IMR-90 (cell line): ENCODE measurements at regions not wholly inside any gene's neighbourhood (a gene's known extent, or its start where the extent isn't known, plus 50 kb on each side); places are given as distances from the start of the nearest gene placed in this dataset.

Experiments
- ATAC-seq: fragments of 200-7000 bp; cut with Tn5 transposase; 2 replicates; pipeline ENCODE4 v1.9.1; 2020; ENCODE audit warnings: low read depth, mild to moderate bottlenecking, moderate library complexity
- BruUV-seq: library from RNA; stranded (reverse); fragments of 400-500 nt; replicated peaks from 2 replicates; lab custom pipeline; 2021; lab: Mats Ljungman, UMichigan
- CTCF ChIA-PET: fragments of 300-600 bp; formaldehyde crosslinking; extraction: SDS; loops from one replicate; lab custom pipeline; 2021; ENCODE audit warnings: antibody characterized with exemption; lab: Yijun Ruan, JAX
- POLR2A ChIA-PET: fragments of 300-600 bp; sonication (Branson Sonifier 250); formaldehyde crosslinking; loops from one replicate; lab custom pipeline; 2022; ENCODE audit warnings: antibody characterized with exemption; ENCODE audit not compliant: unreplicated experiment; lab: Charles Lee
- DNase-seq: peaks from one replicate; pipeline ENCODE4 v3.0.0; 2013
- H2AFZ ChIP-seq: replicated peaks from 2 replicates; pipeline ENCODE3; 2013; ENCODE audit warnings: low read length, mild to moderate bottlenecking; ENCODE audit not compliant: poor library complexity
- H2AK5ac ChIP-seq: 2 replicates; pipeline ENCODE4 v1.6.1; 2013; ENCODE audit warnings: low read depth, low read length, inconsistent platforms
- H2AK9ac ChIP-seq: replicated peaks from 2 replicates; pipeline ENCODE3; 2013; ENCODE audit warnings: mild to moderate bottlenecking, low read depth, low read length, moderate library complexity; ENCODE audit not compliant: poor library complexity
- H2BK120ac ChIP-seq: 2 replicates; pipeline ENCODE4 v1.6.1; 2013; ENCODE audit warnings: low read depth, low read length, inconsistent platforms
- H2BK15ac ChIP-seq: 3 replicates; pipeline ENCODE4 v1.6.1; 2013; ENCODE audit warnings: low read depth, low read length, inconsistent platforms
- H2BK20ac ChIP-seq: 2 replicates; pipeline ENCODE4 v1.6.1; 2013; ENCODE audit warnings: low read depth, mild to moderate bottlenecking, inconsistent platforms, low read length, moderate library complexity
- H2BK5ac ChIP-seq: 2 replicates; pipeline ENCODE4 v1.6.1; 2013; ENCODE audit warnings: mild to moderate bottlenecking, low read depth, low read length, inconsistent platforms; ENCODE audit not compliant: poor library complexity, severe bottlenecking
- H3K14ac ChIP-seq: replicated peaks from 2 replicates; pipeline ENCODE4 v1.6.1; 2013; ENCODE audit warnings: low read depth, low read length, inconsistent platforms
- H3K18ac ChIP-seq: 2 replicates; pipeline ENCODE4 v1.6.1; 2013; ENCODE audit warnings: low read depth, low read length, control low read depth
- H3K23ac ChIP-seq: 2 replicates; pipeline ENCODE4 v1.6.1; 2013; ENCODE audit warnings: low read depth, low read length, inconsistent platforms
- H3K27ac ChIP-seq: 2 replicates; pipeline ENCODE4 v1.5.1; 2013; ENCODE audit warnings: mild to moderate bottlenecking, control low read depth, low read length; ENCODE audit not compliant: insufficient read depth
- H3K27me3 ChIP-seq: 2 replicates; pipeline ENCODE4 v1.6.1; 2013; ENCODE audit warnings: low read length; ENCODE audit not compliant: control insufficient read depth, insufficient read depth
- H3K36me3 ChIP-seq: 2 replicates; pipeline ENCODE4 v1.6.1; 2013; ENCODE audit warnings: low read length, mixed read lengths; ENCODE audit not compliant: control insufficient read depth, insufficient read depth
- H3K4ac ChIP-seq: 2 replicates; pipeline ENCODE4 v1.6.1; 2013; ENCODE audit warnings: low read depth, low read length, inconsistent platforms
- H3K4me1 ChIP-seq: 2 replicates; pipeline ENCODE4 v1.6.1; 2013; ENCODE audit warnings: low read length, mixed read lengths; ENCODE audit not compliant: control insufficient read depth, insufficient read depth
- H3K4me2 ChIP-seq: 2 replicates; pipeline ENCODE4 v1.6.1; 2013; ENCODE audit warnings: low read depth, mild to moderate bottlenecking, control low read depth, low read length, moderate library complexity
- H3K4me3 ChIP-seq: 2 replicates; pipeline ENCODE4 v1.5.1; 2013; ENCODE audit warnings: low read depth, mild to moderate bottlenecking, control low read depth, low read length, moderate library complexity; ENCODE audit not compliant: insufficient read depth
- H3K56ac ChIP-seq: 2 replicates; pipeline ENCODE4 v1.6.1; 2013; ENCODE audit warnings: low read length, inconsistent platforms; ENCODE audit not compliant: insufficient read depth; ENCODE audit errors: extremely low read depth
- H3K79me1 ChIP-seq, 2 experiments: 2 replicates each; pipeline ENCODE4 v1.6.1; 2013; ENCODE audit warnings: low read length in 2 of 2, inconsistent platforms in 1 of 2, low read depth in 1 of 2
- H3K9ac ChIP-seq: 2 replicates; pipeline ENCODE4 v1.6.1; 2013; ENCODE audit warnings: low read depth, low read length, control low read depth
- H3K9me1 ChIP-seq: 2 replicates; pipeline ENCODE4 v1.6.1; 2013; ENCODE audit warnings: low read length, inconsistent platforms; ENCODE audit not compliant: insufficient read depth
- H3K9me3 ChIP-seq: 2 replicates; pipeline ENCODE4 v1.6.1; 2013; ENCODE audit warnings: low read length; ENCODE audit not compliant: control insufficient read depth, insufficient read depth
- H4K20me1 ChIP-seq: 2 replicates; pipeline ENCODE4 v1.6.1; 2013; ENCODE audit warnings: low read length, inconsistent platforms; ENCODE audit not compliant: insufficient read depth
- H4K5ac ChIP-seq: 2 replicates; pipeline ENCODE4 v1.6.1; 2013; ENCODE audit warnings: mild to moderate bottlenecking, low read depth, low read length, control low read depth
- H4K8ac ChIP-seq, 2 experiments: 2 replicates each; pipeline ENCODE4 v1.6.1; 2013; ENCODE audit warnings: low read depth in 2 of 2, low read length in 2 of 2, control low read depth in 1 of 2, inconsistent platforms in 1 of 2
- H4K91ac ChIP-seq: 2 replicates; pipeline ENCODE4 v1.6.1; 2013; ENCODE audit warnings: low read depth, low read length, inconsistent platforms; ENCODE audit not compliant: insufficient read depth
- RCOR1 ChIP-seq: IDR thresholded peaks from 2 replicates; pipeline ENCODE4 v1.6.1; 2012; ENCODE audit warnings: mild to moderate bottlenecking, low read length, improper control_type of control experiment; ENCODE audit not compliant: insufficient replicate concordance
- WGBS, 2 experiments: methylation state at CpG; one replicate each; pipeline versions ENCODE4 v1.1.5 to v1.1.7; 2013; ENCODE audit warnings: missing lambda C conversion rate in 2 of 2; ENCODE audit not compliant: insufficient read length in 1 of 2; ENCODE audit errors: extremely low coverage in 2 of 2; 5-methylcytosine and 5-hydroxymethylcytosine counted together
- dilution Hi-C: fragments of 300-500 bp; cut with HindIII; formaldehyde crosslinking; loops from one replicate; pipeline ENCODE4 v1.14.3; 2018; ENCODE audit warnings: low sequenced_read_pairs; ENCODE audit not compliant: unreplicated experiment
- in situ Hi-C: fragments of 300-500 bp; cut with MboI; formaldehyde crosslinking; loops from 3 replicates; pipeline ENCODE4 v1.14.3; 2019; ENCODE audit warnings: low sequenced_read_pairs, inconsistent platforms, mixed read lengths
- intact Hi-C: fragments of 100-400 bp; cut with micrococcal nuclease; formaldehyde crosslinking; loops from 2 replicates; pipeline ENCODE4 v1.10.0; 2022
- TF ChIP-seq, protein P1 (sequence below): conservative IDR thresholded peaks from 2 replicates; pipeline ENCODE4 v1.5.1; 2012; ENCODE audit warnings: mild to moderate bottlenecking, low read depth, low read length, improper control_type of control experiment

DNA sequence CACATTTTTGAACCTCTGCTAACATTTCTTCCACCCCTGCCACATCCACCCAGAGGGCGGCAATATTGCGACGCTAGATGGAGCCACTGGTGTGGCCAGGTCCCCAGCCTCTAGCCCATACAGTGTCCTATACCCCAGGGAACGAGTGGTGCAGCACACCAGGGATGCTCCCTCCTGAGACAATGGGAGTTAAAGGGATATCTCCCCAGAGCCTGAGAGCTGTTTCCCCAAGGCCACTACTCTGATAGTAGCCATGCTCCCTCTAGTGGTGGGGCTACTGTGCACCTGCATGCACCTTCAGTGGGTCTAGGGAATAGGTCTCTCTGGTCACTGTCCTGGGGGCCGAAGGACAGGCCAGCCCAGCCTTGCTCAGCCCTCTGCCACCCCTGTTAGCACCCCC is 336.4 kb upstream of the FSHR start:
- dilution Hi-C loops: no loop called here
- Histone ChIP-seq H2BK15ac (no peak overlapping the region), H3K27me3 (no peaks in the 10 kb centered on the region), H2AK9ac (no peak overlapping the region), H3K4me3 (no peak overlapping the region), H3K9me1 (no peaks in the 10 kb centered on the region), H2BK120ac (no peak overlapping the region), H3K56ac (no peak overlapping the region), H4K8ac (no peak overlapping the region), H3K36me3 (no peaks in the 10 kb centered on the region), H3K4me1 (no peaks in the 10 kb centered on the region), H2AFZ (no peak overlapping the region), H4K91ac (no peak overlapping the region), H3K4me2 (no peak overlapping the region), H4K20me1 (no peaks in the 10 kb centered on the region), H3K14ac (no peak overlapping the region), H3K79me1 (no peaks in the 10 kb centered on the region), H3K9me3 (peaks cover 12% of the 10 kb centered on the region), H3K4ac (no peak overlapping the region), H4K5ac (no peak overlapping the region), H3K9ac (no peak overlapping the region), H3K18ac (no peak overlapping the region), H2BK5ac (no peak overlapping the region), H2BK20ac (no peak overlapping the region), H3K23ac (no peak overlapping the region), H2AK5ac (no peak overlapping the region), H3K27ac (no peak overlapping the region)
- no TSS peak for BruUV-seq
- intact Hi-C loops: no loop called here
- POLR2A ChIA-PET: no interaction called here
- DNase-seq (no peak), ATAC-seq (no peak)
- WGBS, 2 experiments: no CpG with 5 or more reads among the region's 5 CpGs
- CTCF ChIA-PET: no interaction called here
- in situ Hi-C loops: no loop called here
- TF ChIP-seq, protein P1, sequence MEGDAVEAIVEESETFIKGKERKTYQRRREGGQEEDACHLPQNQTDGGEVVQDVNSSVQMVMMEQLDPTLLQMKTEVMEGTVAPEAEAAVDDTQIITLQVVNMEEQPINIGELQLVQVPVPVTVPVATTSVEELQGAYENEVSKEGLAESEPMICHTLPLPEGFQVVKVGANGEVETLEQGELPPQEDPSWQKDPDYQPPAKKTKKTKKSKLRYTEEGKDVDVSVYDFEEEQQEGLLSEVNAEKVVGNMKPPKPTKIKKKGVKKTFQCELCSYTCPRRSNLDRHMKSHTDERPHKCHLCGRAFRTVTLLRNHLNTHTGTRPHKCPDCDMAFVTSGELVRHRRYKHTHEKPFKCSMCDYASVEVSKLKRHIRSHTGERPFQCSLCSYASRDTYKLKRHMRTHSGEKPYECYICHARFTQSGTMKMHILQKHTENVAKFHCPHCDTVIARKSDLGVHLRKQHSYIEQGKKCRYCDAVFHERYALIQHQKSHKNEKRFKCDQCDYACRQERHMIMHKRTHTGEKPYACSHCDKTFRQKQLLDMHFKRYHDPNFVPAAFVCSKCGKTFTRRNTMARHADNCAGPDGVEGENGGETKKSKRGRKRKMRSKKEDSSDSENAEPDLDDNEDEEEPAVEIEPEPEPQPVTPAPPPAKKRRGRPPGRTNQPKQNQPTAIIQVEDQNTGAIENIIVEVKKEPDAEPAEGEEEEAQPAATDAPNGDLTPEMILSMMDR: no peak
- TF ChIP-seq RCOR1: no peak
